ENCODE measurements at regions not wholly inside any gene's neighbourhood (a gene's known extent, or its start where the extent isn't known, plus 50 kb on each side); places are given as distances from the start of the nearest gene placed in this dataset.

DNA sequence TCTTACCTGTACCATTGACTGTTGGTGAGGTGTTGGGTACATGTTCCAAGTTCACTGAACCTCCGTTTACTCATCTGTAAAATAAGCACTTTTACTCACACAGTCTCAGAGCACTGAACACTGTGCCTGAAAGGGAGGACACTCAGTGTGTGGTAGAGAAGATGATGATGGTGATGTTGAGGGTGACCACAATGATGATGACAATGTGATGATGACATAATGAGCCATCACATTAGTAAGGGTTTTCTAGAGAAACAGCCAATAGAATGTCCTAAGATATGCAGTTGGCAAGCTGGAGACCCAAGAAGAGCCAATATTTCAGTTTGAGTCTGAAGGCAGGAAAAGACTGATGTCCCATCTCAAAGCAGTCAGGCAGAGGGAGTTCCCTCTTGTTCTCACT lies 315.4 kb upstream of the IGFBP7 start:
- TF ChIP-seq CTCF (IDR thresholded peaks at IDR 0.05) (no peak), POLR2A (IDR thresholded peaks at IDR 0.05) (no peak), EP300 (IDR thresholded peaks at IDR 0.05) (no peak), POLR2AphosphoS5 (IDR thresholded peaks at IDR 0.05) (no peak)
